Ishikawa (cell line): ENCODE measurements at regions not wholly inside any gene's neighbourhood (a gene's known extent, or its start where the extent isn't known, plus 50 kb on each side); places are given as distances from the start of the nearest gene placed in this dataset.

Experiments used
- CEBPB ChIP-seq: IDR thresholded peaks from 2 replicates; pipeline ENCODE4 v1.6.1; 2012
- CREB1 ChIP-seq: IDR thresholded peaks from 2 replicates; pipeline ENCODE4 v1.6.1; 2012; ENCODE audit warnings: low read depth
- EGR1 ChIP-seq: IDR thresholded peaks from 2 replicates; pipeline ENCODE4 v1.6.1; 2012
- EP300 ChIP-seq: IDR thresholded peaks from 2 replicates; pipeline ENCODE4 v1.6.1; 2012; ENCODE audit warnings: borderline replicate concordance
- FOXM1 ChIP-seq: IDR thresholded peaks from 2 replicates; pipeline ENCODE4 v1.6.1; 2012; ENCODE audit warnings: low read depth, borderline replicate concordance
- MAX ChIP-seq: IDR thresholded peaks from 2 replicates; pipeline ENCODE4 v1.6.1; 2012
- NFIC ChIP-seq: IDR thresholded peaks from 2 replicates; pipeline ENCODE4 v1.6.1; 2012
- RAD21 ChIP-seq: IDR thresholded peaks from 2 replicates; pipeline ENCODE4 v1.6.1; 2012; ENCODE audit warnings: low read depth
- TAF1 ChIP-seq: IDR thresholded peaks from 2 replicates; pipeline ENCODE4 v1.6.1; 2012; ENCODE audit warnings: low read depth, mild to moderate bottlenecking
- TCF12 ChIP-seq: IDR thresholded peaks from 2 replicates; pipeline ENCODE4 v1.6.1; 2012; ENCODE audit warnings: low read depth
- TEAD4 ChIP-seq: IDR thresholded peaks from 2 replicates; pipeline ENCODE4 v1.6.1; 2012
- YY1 ChIP-seq: IDR thresholded peaks from 2 replicates; pipeline ENCODE4 v1.6.1; 2012; ENCODE audit warnings: low read depth
- TF ChIP-seq, protein P1 (sequence below): IDR thresholded peaks from 2 replicates; pipeline ENCODE4 v1.6.1; 2012; ENCODE audit warnings: low read depth, mild to moderate bottlenecking
- TF ChIP-seq, protein P2 (sequence below): IDR thresholded peaks from 2 replicates; pipeline ENCODE4 v1.6.1; 2012

DNA sequence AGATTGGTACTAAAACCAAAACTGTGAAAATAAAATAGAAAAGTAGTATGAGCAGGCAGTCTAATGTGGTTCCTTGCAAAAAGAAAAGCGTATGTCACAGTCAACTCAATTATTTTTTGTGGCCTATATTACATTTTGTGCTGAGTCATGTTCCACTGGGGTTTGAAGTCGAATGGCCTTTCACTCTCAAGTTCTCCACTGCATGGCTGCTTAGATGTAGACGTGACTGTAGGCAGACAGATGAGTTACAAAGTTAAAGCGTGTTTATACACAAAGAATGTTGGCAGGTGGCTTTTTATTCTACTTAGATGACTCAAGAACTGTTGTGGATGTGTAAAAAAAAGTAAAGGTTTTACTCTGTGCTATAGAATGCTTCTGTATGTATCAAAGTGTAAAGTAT is 133.9 kb downstream of the SLITRK6 start:
- TF ChIP-seq FOXM1 (no peak), NFIC (no peak), TCF12 (no peak), EP300 (no peak), MAX (no peak), YY1 (no peak), EGR1 (no peak), CEBPB (no peak), TAF1 (no peak), TEAD4 (no peak), CREB1 (no peak), RAD21 (no peak)
- TF ChIP-seq, protein P1, sequence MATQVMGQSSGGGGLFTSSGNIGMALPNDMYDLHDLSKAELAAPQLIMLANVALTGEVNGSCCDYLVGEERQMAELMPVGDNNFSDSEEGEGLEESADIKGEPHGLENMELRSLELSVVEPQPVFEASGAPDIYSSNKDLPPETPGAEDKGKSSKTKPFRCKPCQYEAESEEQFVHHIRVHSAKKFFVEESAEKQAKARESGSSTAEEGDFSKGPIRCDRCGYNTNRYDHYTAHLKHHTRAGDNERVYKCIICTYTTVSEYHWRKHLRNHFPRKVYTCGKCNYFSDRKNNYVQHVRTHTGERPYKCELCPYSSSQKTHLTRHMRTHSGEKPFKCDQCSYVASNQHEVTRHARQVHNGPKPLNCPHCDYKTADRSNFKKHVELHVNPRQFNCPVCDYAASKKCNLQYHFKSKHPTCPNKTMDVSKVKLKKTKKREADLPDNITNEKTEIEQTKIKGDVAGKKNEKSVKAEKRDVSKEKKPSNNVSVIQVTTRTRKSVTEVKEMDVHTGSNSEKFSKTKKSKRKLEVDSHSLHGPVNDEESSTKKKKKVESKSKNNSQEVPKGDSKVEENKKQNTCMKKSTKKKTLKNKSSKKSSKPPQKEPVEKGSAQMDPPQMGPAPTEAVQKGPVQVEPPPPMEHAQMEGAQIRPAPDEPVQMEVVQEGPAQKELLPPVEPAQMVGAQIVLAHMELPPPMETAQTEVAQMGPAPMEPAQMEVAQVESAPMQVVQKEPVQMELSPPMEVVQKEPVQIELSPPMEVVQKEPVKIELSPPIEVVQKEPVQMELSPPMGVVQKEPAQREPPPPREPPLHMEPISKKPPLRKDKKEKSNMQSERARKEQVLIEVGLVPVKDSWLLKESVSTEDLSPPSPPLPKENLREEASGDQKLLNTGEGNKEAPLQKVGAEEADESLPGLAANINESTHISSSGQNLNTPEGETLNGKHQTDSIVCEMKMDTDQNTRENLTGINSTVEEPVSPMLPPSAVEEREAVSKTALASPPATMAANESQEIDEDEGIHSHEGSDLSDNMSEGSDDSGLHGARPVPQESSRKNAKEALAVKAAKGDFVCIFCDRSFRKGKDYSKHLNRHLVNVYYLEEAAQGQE, result no peak
- TF ChIP-seq, protein P2, sequence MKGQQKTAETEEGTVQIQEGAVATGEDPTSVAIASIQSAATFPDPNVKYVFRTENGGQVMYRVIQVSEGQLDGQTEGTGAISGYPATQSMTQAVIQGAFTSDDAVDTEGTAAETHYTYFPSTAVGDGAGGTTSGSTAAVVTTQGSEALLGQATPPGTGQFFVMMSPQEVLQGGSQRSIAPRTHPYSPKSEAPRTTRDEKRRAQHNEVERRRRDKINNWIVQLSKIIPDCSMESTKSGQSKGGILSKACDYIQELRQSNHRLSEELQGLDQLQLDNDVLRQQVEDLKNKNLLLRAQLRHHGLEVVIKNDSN, result no peak
